K562 (cell line): ENCODE measurements at regions not wholly inside any gene's neighbourhood (a gene's known extent, or its start where the extent isn't known, plus 50 kb on each side); places are given as distances from the start of the nearest gene placed in this dataset.
"Not testable (repeated sequence)": the region's sequence is repeated elsewhere in the genome, so short reads cannot be mapped to it uniquely, and the experiment has no call there.

Source experiments
- ATAC-seq: fragments of 200-7000 bp; cut with Tn5 transposase; 3 replicates; pipeline ENCODE4 v1.9.1; 2020; ENCODE audit warnings: moderate library complexity
- BruUV-seq: library from RNA; stranded (reverse); fragments of 400-500 nt; replicated peaks from 2 replicates; lab custom pipeline; 2021; lab: Mats Ljungman, UMichigan
- CTCF ChIA-PET: fragments of 300-600 bp; formaldehyde crosslinking; extraction: SDS; loops from one replicate; lab custom pipeline; 2021; ENCODE audit warnings: low intra/inter-chr PET ratio; lab: Yijun Ruan, JAX
- POLR2A ChIA-PET: fragments of 300-600, 350-650 bp; sonication (Branson Sonifier 250); formaldehyde crosslinking; extraction: SDS; loops from one replicate; lab custom pipeline; 2021; ENCODE audit warnings: antibody characterized with exemption, inconsistent platforms; lab: Yijun Ruan, JAX
- DNase-seq, 4 experiments: peaks; one replicate each; pipeline versions ENCODE4 v3.0.0 to v3.0.0-alpha.2; 2011 to 2018; ENCODE audit warnings: low spot score in 3 of 4, mixed read lengths in 3 of 4; ENCODE audit errors: extremely low read depth in 1 of 4
- FAIRE-seq: peaks from 2 replicates; lab custom pipeline; 2011; peaks lifted over from hg19 to GRCh38; lab: Jason Lieb, UNC
- H2AFZ ChIP-seq: 2 replicates; pipeline ENCODE4 v1.6.0; 2011; ENCODE audit warnings: low read depth, low read length, control low read depth, inconsistent platforms
- H3K27ac ChIP-seq: fragments of 200-600 bp; 3 replicates; pipeline ENCODE4 v1.8.0; 2011; ENCODE audit warnings: low read depth, mild to moderate bottlenecking, control low read depth, inconsistent platforms, low read length, moderate library complexity, mixed read lengths; ENCODE audit errors: extremely low read depth
- H3K27me3 ChIP-seq, 2 experiments: fragments of 300-600 bp in 1 of 2; 2 replicates in 1 of 2; 3 replicates in 1 of 2; pipeline versions ENCODE4 v1.6.0 to v1.8.0; 2011; ENCODE audit warnings: inconsistent platforms in 2 of 2, low read length in 2 of 2, mild to moderate bottlenecking in 1 of 2, mixed read lengths in 1 of 2, moderate library complexity in 1 of 2; ENCODE audit not compliant: control insufficient read depth in 2 of 2, insufficient read depth in 2 of 2
- H3K36me3 ChIP-seq: fragments of 300-600 bp; 3 replicates; pipeline ENCODE4 v1.8.0; 2011; ENCODE audit warnings: mild to moderate bottlenecking, low read length, inconsistent platforms; ENCODE audit not compliant: control insufficient read depth, insufficient read depth
- H3K4me1 ChIP-seq, 2 experiments: fragments of 200-600 bp in 1 of 2; replicated peaks in 1 of 2; 2 replicates in 1 of 2; 3 replicates in 1 of 2; pipeline versions ENCODE4 v1.5.1 to v1.8.0; 2011; ENCODE audit warnings: inconsistent platforms in 2 of 2, low read length in 2 of 2, mild to moderate bottlenecking in 1 of 2, mixed read lengths in 1 of 2, moderate library complexity in 1 of 2; ENCODE audit not compliant: control insufficient read depth in 2 of 2, insufficient read depth in 2 of 2
- H3K4me2 ChIP-seq: 2 replicates; pipeline ENCODE4 v1.6.1; 2011; ENCODE audit warnings: low read length, control low read depth, inconsistent platforms, mixed read lengths; ENCODE audit not compliant: insufficient read depth
- H3K4me3 ChIP-seq: fragments of 200-600 bp; sonication (generic), shearing (Covaris generic); 2 replicates; pipeline ENCODE4 v1.5.1; 2016; ENCODE audit warnings: control low read depth, inconsistent platforms
- H3K79me2 ChIP-seq: fragments of 200-600 bp; 3 replicates; pipeline ENCODE4 v1.8.0; 2011; ENCODE audit warnings: low read length, inconsistent platforms; ENCODE audit not compliant: control insufficient read depth, insufficient read depth
- H3K9ac ChIP-seq, 2 experiments: 2 replicates each; pipeline versions ENCODE4 v1.6.0 to v1.6.1; 2011; ENCODE audit warnings: low read depth in 2 of 2, low read length in 2 of 2, control low read depth in 1 of 2, inconsistent platforms in 1 of 2, mild to moderate bottlenecking in 1 of 2, mixed read lengths in 1 of 2; ENCODE audit not compliant: insufficient read depth in 1 of 2
- H3K9me1 ChIP-seq: one replicate; pipeline ENCODE4 v1.6.0; 2011; ENCODE audit warnings: inconsistent platforms, mild to moderate bottlenecking, low read length, moderate library complexity; ENCODE audit not compliant: control insufficient read depth, insufficient read depth
- H3K9me3 ChIP-seq: replicated peaks from 2 replicates; pipeline ENCODE4 v1.5.1; 2011; ENCODE audit warnings: low read depth, low read length, inconsistent platforms; ENCODE audit not compliant: control insufficient read depth, insufficient read depth
- H4K20me1 ChIP-seq: replicated peaks from 2 replicates; pipeline ENCODE4 v1.6.1; 2011; ENCODE audit warnings: low read length, inconsistent platforms, mixed read lengths; ENCODE audit not compliant: control insufficient read depth, insufficient read depth
- WGBS: fragments of 100-300 bp; shearing (Covaris generic); methylation state at CpG from one replicate; pipeline ENCODE4 v1.1.6; 2016; ENCODE audit warnings: low coverage, mixed read lengths; ENCODE audit not compliant: insufficient coverage; ENCODE audit errors: missing lambda C conversion rate; 5-methylcytosine and 5-hydroxymethylcytosine counted together
- in situ Hi-C: fragments of 300-500 bp; cut with MboI; formaldehyde crosslinking; loops from 4 replicates; pipeline ENCODE4 v1.15.0; 2018; ENCODE audit warnings: inconsistent platforms, mixed read lengths
- intact Hi-C: fragments of 100-400 bp; cut with micrococcal nuclease; formaldehyde crosslinking; loops from 2 replicates; pipeline ENCODE4 v1.14.2; 2022

- BruUV-seq = TSS peak; percentile 25
- CTCF ChIA-PET = not testable (repeated sequence)
- WGBS = no CpG with 5 or more reads among the region's 2 CpGs
These were observed 75.3 kb upstream of the OR4F16 start for GRCh38 chr1:761791-762190.

DNA sequence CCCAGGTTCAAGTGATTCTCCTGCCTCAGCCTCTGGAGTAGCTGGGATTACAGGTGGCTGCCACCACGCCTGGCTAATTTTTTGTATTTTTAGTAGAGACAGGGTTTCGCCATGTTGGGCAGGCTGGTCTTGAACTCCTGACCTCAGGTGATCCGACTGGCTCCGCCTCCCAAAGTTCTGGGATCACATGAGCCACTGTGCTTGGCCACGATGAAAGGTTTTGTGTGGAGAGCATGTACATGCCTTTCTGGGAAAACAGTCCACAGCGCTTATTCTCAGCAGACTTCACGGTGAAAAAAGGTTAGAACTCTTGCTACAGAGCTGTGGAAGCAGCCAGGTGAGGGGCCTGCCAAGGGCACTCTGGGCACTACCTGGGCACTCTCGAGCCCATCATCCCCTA lies 85.0 kb upstream of the OR4F16 start:
- H3K4me3 ChIP-seq, H3K79me2 ChIP-seq, H3K36me3 ChIP-seq, H3K4me1 ChIP-seq, FAIRE-seq, ATAC-seq, DNase-seq, H3K27ac ChIP-seq, H3K9me3 ChIP-seq, H4K20me1 ChIP-seq, H3K9ac ChIP-seq, CTCF ChIA-PET, in situ Hi-C loops, H3K4me2 ChIP-seq, H3K27me3 ChIP-seq, POLR2A ChIA-PET, H3K9me1 ChIP-seq, BruUV-seq, H2AFZ ChIP-seq: not testable (repeated sequence)
- intact Hi-C loops = loop anchor here (10.0 kb wide), 1 partner anchor 73 kb away; no protein-coding TSS in a partner anchor
- WGBS = 100% methylated on average over 3 of the region's 8 CpGs

More at GRCh38 chr1:761791-762190, 75.3 kb upstream of the OR4F16 start:
- ATAC-seq, H4K20me1 ChIP-seq, H3K27me3 ChIP-seq, H3K4me2 ChIP-seq, H3K9me1 ChIP-seq, POLR2A ChIA-PET, in situ Hi-C loops, H2AFZ ChIP-seq, H3K36me3 ChIP-seq, H3K9ac ChIP-seq, DNase-seq, H3K4me1 ChIP-seq, H3K9me3 ChIP-seq, H3K4me3 ChIP-seq, H3K79me2 ChIP-seq, intact Hi-C loops, FAIRE-seq, H3K27ac ChIP-seq: not testable (repeated sequence)
